ENCODE measurements at regions not wholly inside any gene's neighbourhood (a gene's known extent, or its start where the extent isn't known, plus 50 kb on each side); places are given as distances from the start of the nearest gene placed in this dataset.

DNA sequence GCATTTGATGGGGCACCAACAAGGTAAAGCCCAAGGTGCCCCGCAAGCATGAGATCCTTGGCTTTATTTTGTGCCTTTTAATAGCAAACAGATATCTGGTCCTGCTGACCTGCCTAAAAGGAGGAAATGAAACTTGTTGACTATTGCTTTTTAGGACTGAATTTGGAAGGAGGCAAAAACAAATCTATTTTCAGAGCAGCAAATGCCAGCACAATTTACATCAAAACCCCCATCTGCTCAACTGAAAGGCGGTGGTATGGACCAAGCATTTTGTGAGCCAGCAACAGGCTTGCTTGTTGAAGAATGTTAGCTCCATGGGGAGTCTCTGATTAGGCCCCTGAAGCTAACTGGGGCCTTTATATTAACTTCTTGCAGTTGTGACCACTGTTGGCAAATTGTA, 192.6 kb upstream of the E2F8 start:
- DNase-seq (ENCODE audit: low spot score) = no peak
- Mint-ChIP-seq H3K4me3 (ENCODE audit: low read depth) (no peak overlapping the region), H3K27me3 (ENCODE audit: low read depth) (peaks cover 38% of the 10 kb centered on the region), H3K36me3 (ENCODE audit: low read depth) (no peaks in the 10 kb centered on the region), H3K27ac (no peak overlapping the region), H3K4me1 (ENCODE audit: low read depth) (no peaks in the 10 kb centered on the region), H3K9me3 (no peaks in the 10 kb centered on the region)
- intact Hi-C loops (cut with micrococcal nuclease) = no loop called here

DNA sequence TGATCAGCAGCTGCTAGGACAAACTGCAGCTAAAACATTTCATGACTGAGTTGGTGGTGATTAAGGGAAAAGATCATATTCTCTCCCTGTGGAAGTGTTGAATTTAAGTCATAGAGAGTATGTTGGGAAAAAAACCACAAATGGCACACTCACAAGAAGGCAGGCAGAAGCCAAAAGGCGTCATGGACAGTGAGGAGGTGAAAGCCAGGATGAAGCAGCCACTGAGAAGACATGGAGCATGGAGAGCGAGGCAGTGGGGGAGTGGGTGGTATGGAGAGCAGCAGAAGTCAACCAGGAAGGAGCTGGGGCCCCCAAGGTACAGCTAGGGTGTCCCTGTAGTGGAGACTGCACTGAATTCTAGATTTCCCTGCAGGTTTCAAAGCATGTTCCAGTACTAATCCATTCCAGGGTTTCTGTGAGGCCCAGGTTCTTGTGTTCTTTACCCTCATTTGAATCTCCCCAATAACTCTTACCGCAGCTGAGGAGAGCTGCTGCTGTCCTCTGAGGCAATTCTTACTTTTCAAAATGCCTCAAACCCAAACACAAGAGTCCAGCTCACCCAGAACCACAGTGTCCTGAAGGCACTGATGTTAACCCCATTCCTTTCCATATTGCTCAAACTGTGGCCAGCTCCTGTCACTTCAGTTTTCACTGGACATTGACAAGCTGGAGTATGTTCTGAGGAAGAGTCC, 191.8 kb upstream of the E2F8 start:
- no peak overlapping the region for H3K27ac Mint-ChIP-seq

DNA sequence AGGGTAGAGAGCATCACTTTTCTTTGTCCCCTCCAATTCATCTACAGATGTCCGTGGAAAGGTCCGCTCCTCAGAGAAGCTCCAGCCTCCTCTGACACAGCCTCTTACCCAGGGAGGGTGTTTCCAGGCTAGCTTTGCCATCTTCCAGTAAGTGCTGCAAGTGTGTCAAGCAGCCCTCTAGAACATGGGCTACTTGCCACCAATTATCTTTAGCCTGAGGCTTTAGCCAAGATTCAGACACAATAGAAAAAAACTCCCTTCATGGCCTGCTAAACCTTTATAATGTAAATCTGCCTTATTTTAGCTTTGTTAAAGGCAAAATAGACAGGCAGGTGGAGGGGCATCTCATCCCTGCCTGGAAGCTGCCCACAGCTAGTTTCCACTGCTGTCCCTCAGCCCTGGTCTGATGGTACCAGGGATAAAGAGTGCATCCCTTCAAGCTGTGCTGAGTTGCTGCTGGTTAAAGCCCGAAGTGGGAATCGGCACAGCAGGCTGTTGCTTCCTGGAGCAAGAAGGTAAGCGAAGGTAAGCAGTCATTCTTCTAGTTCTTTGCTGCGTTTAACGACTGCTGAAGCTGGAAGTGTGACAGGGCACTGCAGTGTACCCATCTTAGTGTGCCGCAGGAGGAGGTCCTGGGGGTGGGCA, 190.1 kb upstream of the E2F8 start:
- H3K27ac Mint-ChIP-seq = no peak overlapping the region
- no peak for DNase-seq (ENCODE audit: low spot score)
- no peaks in the 10 kb centered on the region for H3K9me3 Mint-ChIP-seq
- intact Hi-C loops (cut with micrococcal nuclease) = no loop called here
- no peaks in the 10 kb centered on the region for H3K4me1 Mint-ChIP-seq (ENCODE audit: low read depth)
- no peak overlapping the region for H3K4me3 Mint-ChIP-seq (ENCODE audit: low read depth)
- no peaks in the 10 kb centered on the region for H3K36me3 Mint-ChIP-seq (ENCODE audit: low read depth)
- peaks cover 32% of the 10 kb centered on the region for H3K27me3 Mint-ChIP-seq (ENCODE audit: low read depth)

More for the DNA sequence above, 191.8 kb upstream of the E2F8 start:
- Mint-ChIP-seq H3K9me3 (no peaks in the 10 kb centered on the region), H3K4me3 (ENCODE audit: low read depth) (no peak overlapping the region), H3K4me1 (ENCODE audit: low read depth) (no peaks in the 10 kb centered on the region), H3K27me3 (ENCODE audit: low read depth) (peaks cover 33% of the 10 kb centered on the region), H3K36me3 (ENCODE audit: low read depth) (no peaks in the 10 kb centered on the region)
- DNase-seq (ENCODE audit: low spot score) = no peak
- intact Hi-C loops (cut with micrococcal nuclease) = no loop called here

DNA sequence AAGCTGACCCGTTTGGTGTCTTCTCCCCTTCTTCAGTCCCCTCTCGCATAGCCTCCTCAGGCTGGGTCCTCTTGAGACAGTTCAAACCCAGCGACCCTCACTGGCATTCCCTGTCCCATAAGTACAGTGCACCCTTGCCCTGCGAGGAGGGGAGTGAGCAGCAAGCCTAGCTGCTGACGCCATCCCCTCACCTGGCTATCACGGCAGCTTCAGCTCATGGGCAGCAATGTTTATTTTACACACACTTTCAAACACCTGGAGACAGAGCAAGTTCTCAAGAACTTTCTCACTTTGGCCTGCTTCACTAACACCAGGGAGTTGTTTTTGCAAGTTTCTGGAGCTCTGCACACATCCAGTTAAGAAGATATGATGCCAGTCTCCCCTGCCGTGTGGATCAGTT, 189.6 kb upstream of the E2F8 start:
- DNase-seq (ENCODE audit: low spot score) = no peak
- intact Hi-C loops (cut with micrococcal nuclease) = no loop called here
- H3K27me3 Mint-ChIP-seq (ENCODE audit: low read depth) = peaks cover 33% of the 10 kb centered on the region
- H3K9me3 Mint-ChIP-seq = no peaks in the 10 kb centered on the region
- H3K4me3 Mint-ChIP-seq (ENCODE audit: low read depth) = no peak overlapping the region
- H3K4me1 Mint-ChIP-seq (ENCODE audit: low read depth) = no peaks in the 10 kb centered on the region
- H3K27ac Mint-ChIP-seq = no peak overlapping the region
- no peaks in the 10 kb centered on the region for H3K36me3 Mint-ChIP-seq (ENCODE audit: low read depth)

DNA sequence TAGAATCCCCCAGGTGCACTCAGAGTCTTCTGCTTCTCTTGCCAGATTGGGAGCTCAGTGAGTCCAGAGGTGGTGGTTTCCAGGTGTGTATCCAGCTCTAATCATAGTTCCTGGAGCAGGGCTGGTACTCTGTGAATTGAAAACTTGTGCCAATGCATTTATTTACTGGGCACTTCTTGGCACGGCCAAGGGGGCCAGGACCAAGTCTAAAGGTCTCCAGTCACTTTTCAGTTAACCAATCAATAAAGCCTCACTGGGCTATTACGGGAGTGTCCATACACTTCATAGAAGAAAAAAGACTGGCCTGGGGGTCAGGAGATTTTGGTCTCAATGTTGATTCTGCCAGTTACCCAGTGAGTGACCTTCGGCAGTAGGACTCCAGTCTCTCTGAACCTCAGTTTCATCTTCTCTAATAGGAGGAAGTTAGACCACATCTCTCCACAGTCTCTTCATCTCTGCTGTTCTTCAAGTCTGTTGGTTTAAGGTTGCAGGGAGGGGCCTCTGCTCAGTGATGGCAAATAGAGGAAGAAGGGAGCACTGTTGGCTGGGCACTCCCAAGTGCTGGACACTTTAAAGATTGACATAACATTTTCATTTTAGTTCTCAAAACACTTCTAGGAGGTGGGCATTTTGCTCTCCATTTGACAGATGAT, 188.5 kb upstream of the E2F8 start:
- H3K27ac Mint-ChIP-seq = no peak overlapping the region
- no peaks in the 10 kb centered on the region for H3K4me1 Mint-ChIP-seq (ENCODE audit: low read depth)
- intact Hi-C loops (cut with micrococcal nuclease) = no loop called here
- no peaks in the 10 kb centered on the region for H3K9me3 Mint-ChIP-seq
- no peak for DNase-seq (ENCODE audit: low spot score)
- H3K27me3 Mint-ChIP-seq (ENCODE audit: low read depth) = peaks cover 31% of the 10 kb centered on the region
- no peak overlapping the region for H3K4me3 Mint-ChIP-seq (ENCODE audit: low read depth)
- no peaks in the 10 kb centered on the region for H3K36me3 Mint-ChIP-seq (ENCODE audit: low read depth)

DNA sequence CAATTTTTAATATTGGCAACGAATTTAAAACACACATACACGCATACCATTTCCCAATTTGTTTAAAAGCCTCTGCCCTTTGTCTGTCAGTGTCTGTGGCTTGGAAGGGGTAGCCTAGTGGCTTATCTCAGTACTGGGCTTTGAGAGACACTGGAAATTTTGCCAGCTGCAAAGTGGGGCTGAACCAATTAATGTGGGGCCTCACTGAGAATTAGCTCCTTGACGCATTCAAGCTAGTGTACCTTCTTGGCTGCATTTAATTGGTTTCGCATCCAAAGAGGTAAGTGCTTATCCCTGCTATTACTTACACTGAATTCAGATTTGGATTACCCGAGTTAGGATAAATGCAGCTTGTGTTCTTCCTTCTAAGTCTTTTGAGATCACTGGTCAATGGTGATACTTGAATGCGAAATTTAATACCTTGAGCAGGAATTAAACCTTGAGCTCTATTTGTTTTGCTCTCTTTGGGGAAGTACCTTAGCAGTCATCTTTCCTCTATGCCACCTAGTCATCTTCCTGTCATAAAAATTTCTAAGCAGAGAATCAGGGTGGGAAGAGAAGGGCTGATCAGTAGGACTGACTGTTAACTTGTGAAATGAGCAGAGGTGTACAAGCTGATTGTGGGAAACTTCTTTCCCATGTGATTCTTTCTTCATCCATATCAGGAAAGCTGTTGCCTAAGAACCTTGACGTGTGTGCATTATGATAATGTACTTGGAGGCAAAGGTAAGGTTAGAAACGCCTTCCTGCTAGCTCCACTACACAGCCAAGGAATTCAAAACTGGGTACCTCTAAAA, 187.7 kb upstream of the E2F8 start:
- H3K9me3 Mint-ChIP-seq = no peaks in the 10 kb centered on the region
- H3K36me3 Mint-ChIP-seq (ENCODE audit: low read depth) = no peaks in the 10 kb centered on the region
- intact Hi-C loops (cut with micrococcal nuclease) = no loop called here
- H3K4me1 Mint-ChIP-seq (ENCODE audit: low read depth) = no peaks in the 10 kb centered on the region
- H3K27ac Mint-ChIP-seq = no peak overlapping the region
- no peak overlapping the region for H3K4me3 Mint-ChIP-seq (ENCODE audit: low read depth)
- no peak for DNase-seq (ENCODE audit: low spot score)
- peaks cover 24% of the 10 kb centered on the region for H3K27me3 Mint-ChIP-seq (ENCODE audit: low read depth)

DNA sequence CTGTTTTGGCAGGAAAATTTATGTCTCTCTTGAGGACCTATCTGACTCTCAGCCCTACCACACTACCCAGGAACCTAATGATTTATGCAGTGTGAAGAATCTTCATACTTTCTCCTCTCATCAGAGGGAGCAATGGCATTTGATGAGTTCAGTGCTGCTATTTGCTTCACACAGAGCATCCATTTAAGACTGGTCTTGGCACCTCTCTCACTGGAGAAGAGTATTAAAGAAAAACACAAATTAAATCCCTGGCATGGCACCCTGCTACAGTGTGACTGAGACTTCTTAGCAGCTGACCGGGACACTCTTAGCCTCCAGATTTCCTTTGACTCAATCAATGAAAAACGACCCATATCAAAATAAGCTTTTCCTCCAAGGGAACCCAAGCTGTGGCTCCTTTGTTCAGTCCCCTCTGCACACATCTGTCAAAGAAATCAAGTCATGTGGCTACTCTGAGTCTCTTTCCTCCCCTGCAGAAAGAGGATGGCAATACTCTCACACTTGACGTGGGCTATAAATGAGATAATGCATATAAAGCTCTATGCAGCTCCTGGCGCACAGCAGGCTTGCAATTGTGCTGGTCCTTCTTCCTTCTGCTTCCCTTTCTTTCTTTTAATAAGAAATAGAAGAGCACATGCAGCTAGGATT, 186.1 kb upstream of the E2F8 start:
- no peaks in the 10 kb centered on the region for H3K4me1 Mint-ChIP-seq (ENCODE audit: low read depth)
- H3K36me3 Mint-ChIP-seq (ENCODE audit: low read depth) = no peaks in the 10 kb centered on the region
- DNase-seq (ENCODE audit: low spot score) = no peak
- peaks cover 19% of the 10 kb centered on the region for H3K27me3 Mint-ChIP-seq (ENCODE audit: low read depth)
- no peak overlapping the region for H3K27ac Mint-ChIP-seq
- no peaks in the 10 kb centered on the region for H3K9me3 Mint-ChIP-seq
- intact Hi-C loops (cut with micrococcal nuclease) = no loop called here
- H3K4me3 Mint-ChIP-seq (ENCODE audit: low read depth) = no peak overlapping the region

DNA sequence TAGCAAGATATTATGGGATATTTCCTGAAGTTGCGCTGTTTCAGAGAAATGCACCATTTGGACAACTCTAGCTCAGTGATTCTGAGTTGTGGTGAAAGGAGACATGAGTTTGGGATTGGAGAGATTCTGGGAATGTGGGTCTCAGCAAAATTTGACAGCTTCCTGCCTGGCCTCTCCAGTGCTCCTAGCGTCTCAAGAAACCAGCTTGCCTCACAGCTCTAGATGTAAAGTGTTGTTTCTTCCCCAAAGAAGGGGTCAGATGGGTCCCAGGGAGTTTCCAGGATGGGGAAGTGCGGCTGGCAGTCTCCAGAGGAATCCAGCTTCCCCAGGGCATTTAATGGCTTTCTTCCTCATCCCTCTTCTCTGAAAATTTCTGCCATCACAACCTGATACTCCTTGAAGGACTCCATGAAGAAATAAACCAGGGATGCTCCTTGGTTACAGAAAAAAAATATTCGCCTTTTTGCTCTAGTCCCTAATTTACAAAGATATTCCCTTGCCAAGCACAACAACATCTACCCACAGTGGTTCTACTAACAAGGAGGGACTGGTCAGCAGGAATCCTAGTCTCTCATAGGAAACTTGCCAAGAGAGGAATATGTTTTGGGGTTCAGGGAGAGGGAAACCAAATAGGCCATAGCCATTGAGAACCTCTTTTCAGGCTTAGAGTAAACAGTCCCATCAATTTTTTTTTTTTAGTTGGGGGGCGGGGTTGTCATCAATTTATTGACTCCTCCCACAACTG, 185.4 kb upstream of the E2F8 start:
- Mint-ChIP-seq H3K27me3 (ENCODE audit: low read depth) (peaks cover 17% of the 10 kb centered on the region), H3K36me3 (ENCODE audit: low read depth) (no peaks in the 10 kb centered on the region), H3K4me1 (ENCODE audit: low read depth) (no peaks in the 10 kb centered on the region), H3K27ac (no peak overlapping the region), H3K9me3 (no peaks in the 10 kb centered on the region), H3K4me3 (ENCODE audit: low read depth) (no peak overlapping the region)
- intact Hi-C loops (cut with micrococcal nuclease) = no loop called here
- DNase-seq (ENCODE audit: low spot score) = no peak

DNA sequence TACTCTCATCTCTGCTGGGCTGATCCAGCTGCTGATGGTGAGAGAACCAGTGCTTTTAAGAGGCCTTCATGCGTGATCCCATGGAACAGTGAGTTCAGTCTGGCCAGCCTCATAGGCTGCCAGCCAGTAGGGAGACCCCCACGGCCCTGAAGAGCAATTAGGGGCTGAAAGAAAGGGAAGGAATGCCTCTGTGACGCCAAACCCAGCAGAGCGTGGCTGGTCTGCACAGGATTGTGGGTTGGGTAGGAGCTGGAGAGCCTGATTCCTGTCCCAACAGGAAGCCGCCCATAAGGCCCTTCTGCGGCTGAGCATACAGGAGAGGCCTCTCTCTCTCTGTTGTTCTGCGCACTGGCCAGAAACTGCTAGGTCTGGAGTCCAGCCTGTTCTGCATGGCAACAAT, 181.5 kb upstream of the E2F8 start:
- Mint-ChIP-seq H3K4me3 (ENCODE audit: low read depth) (no peak overlapping the region), H3K9me3 (no peaks in the 10 kb centered on the region), H3K27ac (no peak overlapping the region), H3K36me3 (ENCODE audit: low read depth) (no peaks in the 10 kb centered on the region), H3K27me3 (ENCODE audit: low read depth) (peaks cover 7% of the 10 kb centered on the region), H3K4me1 (ENCODE audit: low read depth) (no peaks in the 10 kb centered on the region)
- DNase-seq (ENCODE audit: low spot score) = no peak
- intact Hi-C loops (cut with micrococcal nuclease) = no loop called here

DNA sequence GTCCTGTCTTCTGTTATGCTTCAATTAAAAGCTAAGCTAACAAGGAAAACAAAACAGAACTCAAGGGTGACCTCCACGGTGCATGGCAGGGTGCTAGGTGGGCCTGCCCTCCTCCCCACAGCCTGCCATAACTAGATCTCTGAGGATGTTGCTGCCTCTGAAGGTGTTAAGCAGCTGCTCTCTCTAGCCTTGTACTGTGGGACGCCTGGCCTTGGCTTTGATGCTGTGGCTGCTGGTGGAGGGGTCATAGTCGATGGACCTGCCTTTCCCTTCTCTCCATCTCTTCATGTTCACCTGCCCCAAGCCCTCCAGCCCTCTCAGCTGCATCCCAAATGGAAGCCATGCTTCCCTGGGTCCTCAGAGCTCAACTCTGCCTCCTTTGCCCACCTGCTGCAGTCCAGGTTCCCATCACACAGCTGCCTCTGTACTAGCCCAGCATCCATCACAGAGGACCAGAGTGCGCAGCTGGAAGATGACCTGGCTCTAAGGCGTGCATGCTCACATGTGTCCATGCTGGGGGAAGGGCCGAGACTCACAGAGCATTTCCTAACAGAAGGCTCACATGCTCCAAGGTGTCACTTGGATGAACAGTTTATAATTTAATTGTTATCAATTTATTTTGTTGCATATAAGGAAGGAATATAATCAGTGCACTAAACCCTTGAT, 180.3 kb upstream of the E2F8 start:
- Mint-ChIP-seq H3K27me3 (ENCODE audit: low read depth) (peaks cover 10% of the 10 kb centered on the region), H3K4me1 (ENCODE audit: low read depth) (no peaks in the 10 kb centered on the region), H3K4me3 (ENCODE audit: low read depth) (no peak overlapping the region)

DNA sequence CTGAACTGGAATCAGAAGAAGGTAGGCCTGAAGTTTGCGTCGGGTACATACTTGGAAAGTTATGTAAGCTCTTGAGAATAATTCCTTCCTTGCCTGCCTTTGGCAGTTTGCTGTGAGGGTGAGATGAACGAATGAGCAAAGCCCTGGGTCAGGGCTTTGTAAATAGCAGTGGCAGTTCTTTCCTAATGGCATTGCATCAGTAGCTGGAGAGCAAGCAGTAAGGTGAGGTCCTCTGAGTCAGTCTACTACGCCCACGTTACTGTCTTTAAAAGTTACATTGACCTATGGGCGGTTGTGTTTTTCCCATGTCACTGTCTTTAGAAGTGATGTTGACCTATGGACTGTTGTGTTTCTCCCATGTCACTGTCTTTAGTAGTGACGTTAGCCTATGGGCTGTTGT, 179.1 kb upstream of the E2F8 start:
- no peak overlapping the region for H3K4me3 Mint-ChIP-seq (ENCODE audit: low read depth)
- H3K27ac Mint-ChIP-seq = no peak overlapping the region
- intact Hi-C loops (cut with micrococcal nuclease) = no loop called here
- no peaks in the 10 kb centered on the region for H3K4me1 Mint-ChIP-seq (ENCODE audit: low read depth)
- no peaks in the 10 kb centered on the region for H3K36me3 Mint-ChIP-seq (ENCODE audit: low read depth)
- no peaks in the 10 kb centered on the region for H3K9me3 Mint-ChIP-seq
- DNase-seq (ENCODE audit: low spot score) = no peak
- H3K27me3 Mint-ChIP-seq (ENCODE audit: low read depth) = peaks cover 5% of the 10 kb centered on the region

More for the DNA sequence above, 180.3 kb upstream of the E2F8 start:
- intact Hi-C loops (cut with micrococcal nuclease) = no loop called here
- DNase-seq (ENCODE audit: low spot score) = no peak
- no peaks in the 10 kb centered on the region for H3K9me3 Mint-ChIP-seq
- no peaks in the 10 kb centered on the region for H3K36me3 Mint-ChIP-seq (ENCODE audit: low read depth)
- H3K27ac Mint-ChIP-seq = no peak overlapping the region

All from activated T-helper 2 cell treated with anti-CD3 and anti-CD28 coated beads, Interferon-gamma antibody, Interleukin-2, Interleukin-4, amounts not matched to agents 10 μg/mL and 5 μg/mL and 100 μg/mL, durations not matched to agents 14 hours and 24 hours and 36 hours (primary cell).